SKM-1 treated with dmso at 0.1 percent for 144 hours (cell line): ENCODE measurements at regions not wholly inside any gene's neighbourhood (a gene's known extent, or its start where the extent isn't known, plus 50 kb on each side); places are given as distances from the start of the nearest gene placed in this dataset.

ENCODE experiments used
- DNase-seq: peaks from one replicate; lab custom pipeline; 2025; ENCODE audit not compliant: unreplicated experiment; lab: John Stamatoyannopoulos, UW

DNA sequence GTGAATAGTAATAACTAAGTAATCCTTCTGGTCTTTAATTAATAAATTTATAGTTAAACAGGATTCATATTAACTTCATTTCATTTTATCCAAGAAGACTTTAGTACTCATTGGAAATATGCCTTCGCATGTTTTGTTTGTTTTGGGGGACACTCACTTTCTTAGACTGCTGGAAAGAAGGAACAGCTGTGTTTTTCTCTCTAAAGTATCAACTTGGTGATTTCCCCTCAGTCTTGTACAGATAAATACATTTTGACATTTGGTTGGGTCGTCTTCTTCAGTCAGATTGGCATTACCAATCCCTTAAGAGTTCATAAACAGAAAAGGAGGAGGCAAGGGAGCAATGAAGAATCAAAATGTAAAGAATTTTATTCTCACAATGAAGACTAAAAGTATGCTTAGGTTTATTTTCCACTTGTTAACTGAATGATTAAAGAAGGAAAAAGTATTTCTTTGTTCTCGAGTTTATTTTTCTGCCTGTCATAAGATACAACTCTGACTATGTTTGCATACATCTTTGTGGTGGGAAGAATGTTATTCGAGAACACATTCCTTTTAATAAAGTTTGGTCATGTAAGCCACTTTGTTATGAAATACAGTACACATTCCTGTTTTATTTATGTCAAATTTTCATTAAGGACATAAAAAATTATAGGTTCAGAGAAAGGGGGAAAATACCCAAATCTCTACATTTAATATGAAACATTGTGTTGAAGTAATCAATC, 140.2 kb downstream of the GMNC start:
- DNase-seq = no peak

DNA sequence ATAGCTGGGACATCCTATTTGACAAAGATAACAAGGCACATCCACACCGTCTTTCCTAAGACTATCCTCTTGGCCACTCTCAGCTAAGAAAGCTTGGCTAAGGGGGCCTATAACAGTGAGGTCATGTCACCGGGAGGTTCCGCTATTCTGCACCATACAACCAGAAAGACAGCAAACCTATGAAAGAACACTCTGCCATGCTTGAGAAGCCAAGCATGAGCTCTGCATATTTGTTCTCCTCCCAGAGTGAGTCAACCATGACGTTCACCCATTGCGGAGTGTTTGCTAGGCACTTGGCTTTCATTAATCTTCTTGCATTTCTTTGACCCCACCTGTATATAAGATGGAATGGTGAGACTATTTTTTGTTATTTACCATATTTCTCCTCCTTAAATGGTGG, 141.2 kb downstream of the GMNC start:
- no peak for DNase-seq

DNA sequence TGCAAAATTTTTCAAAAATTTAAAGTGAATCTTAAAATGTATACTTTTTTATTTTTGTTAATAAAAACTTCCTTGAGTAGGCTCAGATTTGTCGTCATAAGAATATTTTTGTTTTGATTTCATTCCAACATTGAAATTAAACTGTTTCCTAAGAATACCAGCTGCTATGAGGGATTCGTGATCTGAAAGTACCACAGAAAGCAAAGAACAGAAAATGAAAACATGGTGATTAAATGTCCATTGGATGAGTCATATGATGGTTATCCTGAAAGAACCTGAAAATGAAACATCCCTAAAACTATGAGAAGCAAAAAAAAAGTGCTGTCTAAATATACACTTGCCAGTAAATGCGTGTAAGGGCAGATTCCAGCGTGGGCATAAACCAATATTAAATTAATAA, 143.8 kb downstream of the GMNC start:
- DNase-seq = no peak

DNA sequence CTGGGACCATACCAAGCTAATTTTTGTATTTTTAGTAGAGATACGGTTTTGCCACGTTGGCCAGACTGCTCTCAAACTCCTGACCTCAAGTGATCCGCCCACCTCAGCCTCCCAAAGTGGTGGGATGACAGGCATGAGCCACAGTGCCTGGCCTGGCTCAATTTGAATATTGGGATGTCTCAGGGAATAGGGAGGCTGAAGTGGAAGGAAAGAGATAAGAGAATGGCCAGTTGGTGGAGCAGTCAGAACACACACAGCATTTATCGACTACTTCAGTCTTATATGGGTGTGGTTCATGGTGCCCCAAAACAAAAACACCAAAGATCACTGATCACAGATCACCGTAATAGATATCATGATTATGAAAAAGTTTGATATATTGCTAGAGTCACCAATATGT, 144.4 kb downstream of the GMNC start:
- no peak for DNase-seq

DNA sequence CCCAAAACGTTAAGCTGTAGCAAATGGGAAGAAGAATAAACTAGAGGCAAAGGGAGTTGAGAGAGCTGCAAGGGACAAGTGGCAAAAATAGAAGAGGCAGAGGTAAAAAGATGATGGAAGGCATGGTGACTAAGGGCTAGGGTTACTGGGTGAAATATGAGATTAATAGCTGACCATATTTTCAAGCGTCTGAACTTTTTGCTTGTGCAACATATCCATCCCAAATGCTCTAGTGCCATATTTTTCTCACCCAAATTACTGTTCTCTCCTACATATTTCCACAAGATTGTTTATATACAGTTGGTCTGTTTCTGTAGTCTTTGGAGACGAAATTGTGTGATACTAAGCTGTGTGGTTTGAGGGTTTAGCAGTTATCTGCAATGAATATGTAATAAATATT, 145.5 kb downstream of the GMNC start:
- DNase-seq = no peak

DNA sequence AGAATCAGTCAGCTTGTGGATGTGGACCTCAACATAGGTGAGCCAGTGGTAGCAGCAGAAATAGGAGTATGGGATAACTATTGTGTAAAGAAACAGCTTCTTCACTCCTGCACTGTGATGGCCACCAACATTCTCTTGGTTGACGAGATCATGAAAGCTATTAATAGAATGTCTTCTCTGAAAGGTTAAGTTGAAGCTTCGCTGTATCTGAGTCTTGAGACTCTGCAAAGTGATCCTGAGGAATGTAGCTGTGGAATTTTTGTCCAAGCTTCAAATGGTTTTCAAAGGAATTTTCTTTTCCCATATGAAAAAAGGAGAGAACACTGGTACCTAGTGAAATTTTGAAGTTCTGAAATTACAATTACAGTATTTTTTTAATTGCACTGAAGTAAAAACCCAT, 146.3 kb downstream of the GMNC start:
- no peak for DNase-seq

DNA sequence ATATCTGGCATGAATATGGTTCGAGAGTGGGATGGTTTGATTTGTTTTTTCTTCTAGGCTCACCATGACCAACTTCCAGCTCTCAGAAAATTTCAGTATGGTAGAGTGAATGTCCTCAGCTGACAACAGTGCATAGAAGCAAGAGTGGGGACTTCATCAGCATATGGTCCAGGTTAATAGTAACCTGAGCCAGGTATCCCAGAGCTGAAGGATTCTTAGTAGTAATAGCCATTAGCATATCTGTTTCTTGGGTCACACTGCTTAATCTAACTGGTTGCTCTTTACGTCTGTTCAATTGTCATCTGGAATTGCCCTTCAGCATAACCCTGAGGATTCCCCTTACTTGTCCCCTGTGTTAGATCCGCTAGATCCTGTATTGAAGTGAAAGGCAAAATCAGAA, 151.8 kb downstream of the GMNC start:
- no peak for DNase-seq

DNA sequence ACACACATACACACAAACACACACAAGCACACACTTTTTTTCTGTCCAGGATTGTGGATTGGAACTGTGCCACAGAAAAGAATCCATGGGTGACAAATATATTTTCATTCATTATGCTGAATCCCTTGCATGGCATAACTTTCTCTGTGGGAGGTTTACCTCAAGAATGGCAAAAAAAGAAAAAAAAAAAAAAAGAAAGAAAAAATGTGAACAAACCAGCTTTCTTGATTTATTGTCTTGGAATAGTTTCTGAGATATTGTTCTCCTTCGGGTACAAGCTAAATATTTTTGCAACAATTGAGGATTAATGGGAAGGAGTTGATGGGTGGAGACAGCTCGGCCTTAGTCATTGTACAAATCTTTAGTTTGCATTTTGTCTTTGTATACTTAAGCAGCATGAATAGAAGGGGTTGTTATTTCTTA, 153.1 kb downstream of the GMNC start:
- DNase-seq = no peak
